SH-SY5Y (cell line): ENCODE measurements at regions not wholly inside any gene's neighbourhood (a gene's known extent, or its start where the extent isn't known, plus 50 kb on each side); places are given as distances from the start of the nearest gene placed in this dataset.

Source experiments
- GATA2 ChIP-seq: IDR thresholded peaks from 2 replicates; pipeline ENCODE4 v1.6.1; 2011; ENCODE audit warnings: mild to moderate bottlenecking, low read depth, low read length
- GATA3 ChIP-seq: IDR thresholded peaks from 2 replicates; pipeline ENCODE4 v1.6.1; 2011; ENCODE audit warnings: low read depth, mild to moderate bottlenecking, low read length, moderate library complexity

GRCh38 chr7:18166002-18166401 is 138.4 kb upstream of the PRPS1L1 start:
- TF ChIP-seq GATA2 (no peak), GATA3 (no peak)
